ENCODE measurements at regions not wholly inside any gene's neighbourhood (a gene's known extent, or its start where the extent isn't known, plus 50 kb on each side); places are given as distances from the start of the nearest gene placed in this dataset.

- H3K4me2 ChIP-seq (ENCODE audit: control insufficient read depth, insufficient read depth), result no peak overlapping the region
- ATAC-seq (no peak), FAIRE-seq (no peak), DNase-seq (ENCODE audit: low read depth, low spot score) (no peak)
- no peaks in the 10 kb centered on the region for H4K20me1 ChIP-seq (ENCODE audit: control insufficient read depth, insufficient read depth)
- ChIA-PET POLR2A (interaction anchor here (0.7 kb wide), 1 partner anchor 343 kb away, joined by 3 read pairs; no protein-coding TSS in a partner anchor), RAD21 (ENCODE audit: unreplicated experiment) (no interaction called here), SMC1A (ENCODE audit: uncharacterized antibody, unreplicated experiment) (no interaction called here), CTCF (no interaction called here)
- no peaks in the 10 kb centered on the region for H3K9me3 ChIP-seq (replicated peaks; ENCODE audit: control insufficient read depth, insufficient read depth, low read length)
- no peaks in the 10 kb centered on the region for H3K27me3 ChIP-seq (replicated peaks in 1 of 2; ENCODE audit: control insufficient read depth in 2 of 2, insufficient read depth in 2 of 2, low read length in 1 of 2)
- no peak overlapping the region for H3K9ac ChIP-seq (ENCODE audit: control insufficient read depth, insufficient read depth, low read length)
- no peak overlapping the region for H2AFZ ChIP-seq (ENCODE audit: control insufficient read depth, low read depth, low read length)
- TF ChIP-seq ZBTB4 (CRISPR knock-in tag; IDR thresholded peaks at IDR 0.05) (no peak), NRF1 (conservative IDR thresholded peaks at IDR 0.05; ENCODE audit: low read depth, low read length) (no peak), LARP7 (IDR thresholded peaks at IDR 0.05) (no peak), JUNB (IDR thresholded peaks at IDR 0.05) (no peak), ATF2 (IDR thresholded peaks at IDR 0.05; ENCODE audit: low read length) (no peak), PRDM15 (CRISPR knock-in tag; IDR thresholded peaks at IDR 0.05) (no peak), HDAC6 (IDR thresholded peaks at IDR 0.05; ENCODE audit: unreplicated experiment) (no peak), NR2F1 (conservative IDR thresholded peaks at IDR 0.05) (no peak), FOXM1 (IDR thresholded peaks at IDR 0.05; ENCODE audit: low read depth, low read length) (no peak), PML (IDR thresholded peaks at IDR 0.05; ENCODE audit: low read length) (no peak), CEBPB (IDR thresholded peaks at IDR 0.05; ENCODE audit: borderline replicate concordance in 1 of 2, low read depth in 2 of 2, low read length in 2 of 2) (no peak)
- no peak overlapping the region for H3K27ac ChIP-seq (ENCODE audit: control insufficient read depth, insufficient read depth)
- BruUV-seq (replicated peaks), result no TSS peak
- in situ Hi-C loops (cut with MboI) (no loop called here), intact Hi-C loops (cut with micrococcal nuclease; ENCODE audit: unreplicated experiment) (no loop called here)
- WGBS (ENCODE audit: insufficient coverage, insufficient replicate concordance, low lambda C conversion rate, missing lambda C conversion rate), result 3% methylated on average over 4 of the region's 4 CpGs
- H3K79me2 ChIP-seq (ENCODE audit: control insufficient read depth, insufficient read depth, low read length), result no peaks in the 10 kb centered on the region
- no peak overlapping the region for H3K4me3 ChIP-seq
- no peaks in the 10 kb centered on the region for H3K4me1 ChIP-seq (ENCODE audit: control insufficient read depth, insufficient read depth, low read length)
- H3K36me3 ChIP-seq (ENCODE audit: control insufficient read depth in 2 of 2, insufficient read depth in 2 of 2, low read length in 1 of 2), result no peaks in the 10 kb centered on the region
These were observed 249.4 kb upstream of the PDZRN3 start for GRCh38 chr3:73874161-73874560.

Data from GM12878 (cell line).